C4-2B (cell line): ENCODE measurements at regions not wholly inside any gene's neighbourhood (a gene's known extent, or its start where the extent isn't known, plus 50 kb on each side); places are given as distances from the start of the nearest gene placed in this dataset.

Source experiments
- H3K27ac ChIP-seq: fragments of 450-650 bp; 2 replicates; pipeline ENCODE4 v1.5.1; 2017
- CTCF ChIP-seq: fragments of 450-650 bp; conservative IDR thresholded peaks from 2 replicates; pipeline ENCODE4 v1.5.1; 2017; ENCODE audit warnings: mild to moderate bottlenecking
- ZFX ChIP-seq: fragments of 450-650 bp; IDR thresholded peaks from 2 replicates; pipeline ENCODE4 v1.6.1; 2017

GRCh38 chr12:30437616-30438015 lies 258.1 kb downstream of the IPO8 start:
- no peak for TF ChIP-seq CTCF
- no peak for TF ChIP-seq ZFX
- H3K27ac ChIP-seq, result peak overlapping the region; percentile 83; the same call in 1 of the 2 replicates

GRCh38 chr12:30437044-30437443 lies 258.6 kb downstream of the IPO8 start:
- TF ChIP-seq CTCF, result no peak

GRCh38 chr12:30428098-30428497 lies 267.6 kb downstream of the IPO8 start:
- no peak for TF ChIP-seq CTCF
- no peak for TF ChIP-seq ZFX
- no peak overlapping the region for H3K27ac ChIP-seq

More at GRCh38 chr12:30437044-30437443, 258.6 kb downstream of the IPO8 start:
- H3K27ac ChIP-seq, result peak overlapping the region; percentile 83; the same call in 1 of the 2 replicates

- H3K27ac ChIP-seq, result no peak overlapping the region
- TF ChIP-seq ZFX (no peak), CTCF (no peak)
Measured at GRCh38 chr12:30427555-30427954, 268.1 kb downstream of the IPO8 start.

- TF ChIP-seq ZFX (no peak), CTCF (no peak)
- no peak overlapping the region for H3K27ac ChIP-seq
Measured at GRCh38 chr12:30425445-30425844, 270.2 kb downstream of the IPO8 start.

- no peak for TF ChIP-seq CTCF
- TF ChIP-seq ZFX, result no peak
Measured at GRCh38 chr12:30423330-30423729, 272.3 kb downstream of the IPO8 start.

GRCh38 chr12:30422844-30423243 lies 272.8 kb downstream of the IPO8 start:
- no peak overlapping the region for H3K27ac ChIP-seq
- TF ChIP-seq ZFX, result no peak
- TF ChIP-seq CTCF, result no peak

More at GRCh38 chr12:30423330-30423729, 272.3 kb downstream of the IPO8 start:
- H3K27ac ChIP-seq, result no peak overlapping the region
